GM19238 (cell line): ENCODE measurements at regions not wholly inside any gene's neighbourhood (a gene's known extent, or its start where the extent isn't known, plus 50 kb on each side); places are given as distances from the start of the nearest gene placed in this dataset.
"Not testable (repeated sequence)": the region's sequence is repeated elsewhere in the genome, so short reads cannot be mapped to it uniquely, and the experiment has no call there.

Experiments used
- DNase-seq: peaks from one replicate; pipeline ENCODE4 v3.0.0; 2011; ENCODE audit warnings: low spot score; ENCODE audit not compliant: insufficient read length

DNA sequence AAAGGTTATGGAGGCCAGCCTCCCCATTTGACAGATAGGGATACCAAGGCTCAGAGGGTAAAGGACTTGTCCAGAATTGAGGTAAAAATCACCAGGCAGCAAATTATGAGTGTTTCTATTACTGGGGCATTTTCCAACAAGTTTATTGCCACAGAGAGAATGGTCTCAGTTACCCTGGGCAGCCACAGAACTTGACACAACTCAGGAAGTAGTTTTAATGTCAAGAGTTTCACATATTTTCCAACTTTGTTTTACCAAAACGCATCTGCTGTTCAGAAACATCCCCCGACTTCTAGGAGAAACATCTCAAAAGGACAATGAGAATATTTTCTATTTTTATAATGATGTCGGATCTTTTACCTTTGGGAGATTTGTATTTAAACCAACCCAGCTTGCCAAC, 107.5 kb upstream of the MRPS22 start:
- no peak for DNase-seq

DNA sequence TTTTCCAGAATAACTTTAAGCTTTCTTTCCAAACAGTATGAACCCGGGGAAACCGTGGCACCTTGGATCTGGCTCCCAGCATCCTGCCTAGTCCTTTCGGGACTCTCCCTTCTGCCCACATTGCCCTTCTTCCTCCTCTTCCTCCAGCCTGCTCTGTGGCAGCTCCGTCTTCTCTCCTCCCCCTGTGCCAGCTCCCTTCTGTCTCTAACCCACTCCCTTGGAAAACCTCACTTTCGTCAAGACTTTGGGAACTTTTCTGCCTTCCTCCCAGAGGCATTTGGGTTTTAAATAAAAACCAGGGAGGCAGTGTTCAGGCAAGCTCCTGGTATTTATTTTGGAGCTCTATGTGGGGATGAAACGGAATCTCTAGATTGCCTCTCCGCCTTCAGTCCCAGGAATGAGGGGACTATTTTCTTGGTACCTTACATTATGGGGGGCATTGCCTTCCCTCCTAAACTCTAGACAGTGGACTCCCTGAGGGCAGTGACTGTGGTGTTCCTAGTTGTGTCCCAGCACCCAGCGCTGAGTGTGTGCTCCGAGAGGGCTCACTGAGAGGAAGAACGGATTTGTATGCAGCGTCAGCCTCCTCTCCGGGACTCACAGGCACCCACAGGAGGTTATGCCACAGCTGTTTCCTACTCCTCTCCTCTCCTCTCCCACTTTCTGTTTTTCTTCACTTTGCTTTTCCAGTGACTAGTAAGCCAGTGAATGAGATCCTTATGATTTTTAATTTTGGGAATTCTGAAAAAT, 105.4 kb upstream of the MRPS22 start:
- DNase-seq, result no peak

DNA sequence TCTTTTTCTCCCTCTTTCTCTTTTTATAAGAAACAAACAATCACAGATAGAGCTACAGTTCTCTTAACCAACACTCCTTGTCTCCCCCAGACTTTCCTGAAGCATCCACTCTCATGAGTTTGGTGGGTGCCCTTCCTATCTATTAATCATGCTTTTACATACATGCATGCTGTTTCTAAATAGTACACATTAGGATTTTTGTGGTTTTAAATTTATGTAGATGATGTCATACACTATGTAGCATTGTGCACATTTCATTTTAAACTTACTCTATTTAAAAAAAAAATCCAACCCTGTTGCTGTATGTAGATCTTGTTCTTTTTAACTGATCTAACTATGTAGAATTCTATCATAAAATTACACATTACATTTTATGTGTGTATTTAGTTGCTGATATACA, 104.3 kb upstream of the MRPS22 start:
- no peak for DNase-seq

DNA sequence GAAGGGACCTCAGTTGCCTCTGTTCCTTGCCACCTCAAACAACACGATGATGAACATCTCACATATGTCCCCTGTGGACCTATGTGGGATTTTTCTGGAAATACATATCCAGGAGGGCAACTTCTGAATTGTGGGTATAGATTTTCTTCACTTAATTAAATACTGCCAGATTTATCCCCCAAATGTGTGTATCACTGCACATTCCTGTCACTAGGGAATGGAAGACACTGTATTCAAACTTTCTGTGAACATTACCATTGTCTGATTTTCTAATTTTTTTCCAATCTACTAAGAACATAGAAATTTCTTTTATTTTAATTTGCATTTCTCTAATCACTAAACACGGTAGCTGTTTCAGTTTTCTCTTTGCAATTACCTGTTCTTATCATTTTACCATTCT, 102.0 kb upstream of the MRPS22 start:
- DNase-seq, result no peak

- DNase-seq, result no peak
Measured at GRCh38 chr3:139243710-139244109, 100.1 kb upstream of the MRPS22 start.

GRCh38 chr3:139248593-139249255, 95.1 kb upstream of the MRPS22 start:
- DNase-seq, result no peak

DNA sequence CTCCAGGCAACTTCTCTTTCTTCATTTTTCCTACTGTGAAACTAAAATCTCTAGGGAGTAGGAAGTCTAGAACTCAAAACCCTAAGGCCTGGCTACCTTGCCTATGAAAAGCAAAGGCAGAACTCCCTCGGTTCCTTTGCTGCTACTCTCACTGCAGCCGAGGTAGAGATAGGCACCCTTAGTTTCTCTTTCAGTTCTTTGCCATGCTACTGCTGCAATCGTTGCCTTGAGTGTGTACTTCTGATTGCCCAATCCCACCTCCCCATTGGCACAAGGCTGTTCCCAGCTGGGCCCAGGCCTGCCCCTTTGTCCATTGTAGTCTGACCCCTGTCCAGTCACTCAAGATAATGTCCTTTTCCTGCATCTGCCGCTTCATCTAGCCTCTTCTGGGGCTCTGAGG, 92.3 kb upstream of the MRPS22 start:
- DNase-seq, result no peak

- DNase-seq, result no peak
Measured at GRCh38 chr3:139252719-139253118, 91.1 kb upstream of the MRPS22 start.

GRCh38 chr3:139258276-139258675, 85.5 kb upstream of the MRPS22 start:
- no peak for DNase-seq

- no peak for DNase-seq
Measured at GRCh38 chr3:139259398-139259797, 84.4 kb upstream of the MRPS22 start.

GRCh38 chr3:139260041-139260486, 83.8 kb upstream of the MRPS22 start:
- no peak for DNase-seq

DNA sequence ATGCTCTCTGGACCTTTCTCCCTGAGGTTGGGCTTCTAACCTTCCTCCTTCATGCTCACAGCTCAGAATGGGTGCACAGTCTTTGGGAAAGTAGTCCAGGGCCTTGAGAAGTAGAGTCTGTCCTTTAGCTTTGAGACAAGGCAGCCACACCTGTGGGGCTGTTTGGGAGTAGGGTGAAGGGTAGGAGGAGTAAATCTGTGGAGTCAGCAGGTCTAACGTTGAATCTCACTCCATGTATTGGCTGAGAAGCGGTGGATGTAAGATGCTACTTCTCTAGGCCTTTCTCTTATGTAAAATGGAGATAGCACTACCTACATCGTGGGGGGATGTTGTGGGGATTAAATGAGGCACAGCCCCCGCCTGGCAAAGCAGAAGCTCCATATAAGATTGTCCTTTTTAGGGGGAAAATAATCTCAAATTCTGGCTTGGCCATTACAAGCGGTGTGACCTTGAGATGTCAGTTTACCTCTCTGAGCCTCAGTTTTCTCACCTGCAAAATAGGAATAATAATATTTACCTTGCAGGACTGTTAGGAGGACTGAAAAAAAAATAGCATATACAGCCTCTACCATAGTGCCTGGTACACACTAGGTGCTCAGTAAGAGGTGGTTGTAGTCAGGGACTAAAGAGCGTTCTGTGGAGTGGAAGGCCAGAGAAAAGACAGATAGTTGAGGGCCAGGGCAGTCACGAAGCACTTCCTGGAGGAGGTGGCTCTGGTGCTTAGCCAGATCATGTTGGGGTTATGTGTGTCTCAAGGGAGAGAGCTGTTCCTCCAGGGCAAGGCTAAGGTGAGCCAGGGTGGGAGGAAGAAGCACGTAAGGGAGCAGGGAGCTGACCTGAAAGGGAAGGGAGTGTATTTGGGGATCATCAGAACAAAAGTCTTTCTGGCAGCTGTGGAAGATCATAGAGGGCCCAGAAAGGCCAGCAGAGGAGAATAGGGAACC, 82.8 kb upstream of the MRPS22 start:
- no peak for DNase-seq

DNA sequence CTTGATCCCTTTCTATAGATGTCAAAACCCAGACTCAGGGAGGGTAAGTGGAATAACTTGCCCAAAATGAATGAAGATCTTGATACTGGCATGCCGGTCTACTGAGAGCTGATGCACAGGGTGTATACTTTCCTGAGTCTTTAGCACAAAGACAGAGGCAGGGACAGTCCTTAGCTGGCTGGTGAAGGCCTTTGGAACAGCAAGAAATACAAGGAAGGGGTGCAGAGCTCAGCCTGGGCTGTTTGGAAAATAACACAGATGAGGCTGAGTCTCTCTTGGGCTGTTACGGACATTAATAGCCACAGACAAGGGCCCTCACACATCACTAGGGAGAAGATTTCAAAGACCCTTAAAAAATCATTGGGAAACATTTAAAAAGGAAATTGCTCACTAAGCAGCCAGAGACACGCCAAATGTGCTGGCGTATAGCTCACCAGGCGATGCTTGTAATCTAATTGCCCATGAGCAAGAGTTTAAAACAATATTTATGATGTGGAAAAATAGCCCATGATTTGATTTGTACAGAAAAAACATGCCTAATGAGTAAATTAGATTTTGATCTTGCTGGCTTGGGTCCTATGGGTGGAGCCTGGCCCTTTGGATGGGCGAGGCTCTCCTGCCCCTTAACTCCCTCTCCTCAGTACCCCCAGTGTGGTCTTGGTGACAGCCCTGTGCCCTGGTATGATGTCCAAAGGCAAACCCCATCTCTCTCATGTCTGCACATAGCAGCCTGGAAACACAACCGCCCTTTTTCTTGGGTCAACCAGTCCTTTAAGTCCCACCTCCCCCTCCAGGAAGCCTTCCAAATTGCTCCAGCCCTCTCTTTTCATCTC, 81.8 kb upstream of the MRPS22 start:
- DNase-seq, result no peak

GRCh38 chr3:139263798-139264197, 80.0 kb upstream of the MRPS22 start:
- DNase-seq, result no peak

DNA sequence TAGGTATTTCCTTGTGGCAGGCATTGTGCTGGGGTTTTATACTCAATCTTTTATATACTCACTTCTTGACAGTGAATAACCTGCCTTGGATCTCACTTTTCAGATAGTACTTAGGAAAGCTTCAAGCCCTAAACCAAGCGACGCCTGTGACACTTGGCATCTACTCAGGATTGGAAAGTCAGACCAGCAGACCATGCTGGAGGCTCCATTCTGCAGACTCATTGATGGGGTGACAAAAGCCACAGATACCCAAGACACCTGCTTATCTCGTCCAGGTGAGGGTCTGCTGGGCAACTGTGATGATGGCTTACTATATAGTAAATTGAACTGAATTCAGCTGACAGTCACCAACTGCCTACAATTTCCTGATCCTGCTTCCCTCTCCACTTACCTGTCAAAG, 79.4 kb upstream of the MRPS22 start:
- DNase-seq, result no peak

DNA sequence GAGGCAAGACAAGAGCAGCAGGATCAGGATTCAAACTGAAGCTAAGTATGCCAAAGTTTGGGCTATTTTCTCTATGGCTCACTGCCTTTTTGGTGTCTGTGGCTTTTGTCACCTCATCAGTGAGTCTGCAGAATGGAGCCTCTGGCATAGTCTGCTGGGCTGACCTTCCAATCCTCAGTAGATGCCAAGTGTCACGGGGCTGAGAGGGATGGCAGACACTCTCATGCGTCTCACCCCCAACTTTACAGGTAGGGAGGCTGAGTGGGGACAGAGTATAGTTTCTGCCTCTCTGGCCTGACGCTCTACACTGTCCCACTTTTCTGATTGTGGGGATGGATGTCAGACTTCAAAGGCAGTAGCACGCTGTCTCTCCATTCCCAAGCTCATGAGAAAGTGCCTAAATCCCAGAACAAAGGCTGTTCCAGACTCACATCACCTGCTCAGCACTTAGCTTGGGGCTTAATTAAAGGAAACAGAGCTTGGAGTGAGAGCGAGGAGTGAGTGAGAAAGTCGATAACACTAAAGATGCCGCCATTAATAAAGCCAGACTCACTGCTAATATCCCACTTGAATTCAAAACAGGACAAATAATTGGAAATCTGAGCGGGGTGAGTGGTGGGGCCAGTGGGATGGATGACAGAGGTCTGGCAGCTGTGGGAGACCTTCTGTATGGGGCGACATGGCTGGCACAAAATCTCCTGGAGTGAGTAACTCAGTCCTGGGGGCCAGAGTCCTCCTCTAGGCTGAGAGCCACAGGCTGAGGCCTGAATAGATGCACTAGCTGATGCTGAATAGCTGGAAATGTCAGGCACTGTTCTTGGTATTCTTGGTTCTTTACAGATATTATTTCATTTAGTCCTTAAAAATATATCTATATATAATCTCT, 78.4 kb upstream of the MRPS22 start:
- DNase-seq, result no peak

DNA sequence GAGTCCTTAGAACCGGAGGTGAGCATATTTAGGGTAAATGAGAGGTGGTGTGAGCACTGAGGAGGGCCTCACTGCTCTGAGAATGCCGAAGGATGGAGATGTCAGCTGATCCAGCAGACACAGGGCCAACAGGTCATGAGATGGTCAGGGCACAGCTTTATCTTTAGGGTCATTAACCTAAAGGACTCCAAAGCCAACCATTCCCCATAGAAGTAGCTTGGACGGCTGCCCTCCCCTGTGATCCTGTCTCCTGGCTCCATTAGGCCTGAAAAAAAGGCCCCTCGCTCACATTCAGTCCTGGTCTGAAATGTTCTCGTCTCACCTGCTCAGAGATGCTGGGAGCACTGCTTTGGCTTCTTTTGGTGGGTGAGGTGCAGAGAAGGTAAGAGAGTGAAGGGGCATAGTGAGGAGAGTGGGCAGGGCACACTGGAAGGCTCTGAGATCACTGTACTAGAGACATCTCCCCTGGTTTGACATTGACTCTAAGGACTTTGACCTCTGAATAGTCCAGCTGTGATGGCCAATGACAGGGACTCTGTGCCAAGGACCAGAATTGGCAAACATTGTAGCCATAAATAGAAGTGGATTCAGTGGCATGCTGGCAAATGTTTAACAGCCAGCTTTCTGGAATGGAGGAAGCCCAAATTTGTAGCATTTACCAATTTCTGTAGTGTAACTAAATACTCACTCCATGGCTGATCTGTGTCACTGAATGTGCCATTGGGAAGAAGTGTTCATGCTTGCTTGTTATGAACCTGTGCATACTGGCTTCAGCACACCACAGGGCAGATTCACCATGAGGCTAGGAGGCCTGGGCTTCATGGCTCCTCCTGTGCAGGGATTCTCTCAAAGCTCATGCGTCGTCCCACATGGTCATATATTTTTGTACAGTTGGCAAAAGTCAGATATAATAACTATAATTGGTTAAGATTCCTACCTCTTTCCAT, 76.2 kb upstream of the MRPS22 start:
- DNase-seq, result no peak

- DNase-seq, result no peak
Measured at GRCh38 chr3:139269984-139270383, 73.8 kb upstream of the MRPS22 start.

GRCh38 chr3:139270652-139271051, 73.2 kb upstream of the MRPS22 start:
- DNase-seq, result not testable (repeated sequence)
